22Rv1 (cell line): ENCODE measurements at regions not wholly inside any gene's neighbourhood (a gene's known extent, or its start where the extent isn't known, plus 50 kb on each side); places are given as distances from the start of the nearest gene placed in this dataset.

Source experiments
- ZFX ChIP-seq: fragments of 450-650 bp; IDR thresholded peaks from 2 replicates; pipeline ENCODE4 v1.6.1; 2017; ENCODE audit warnings: antibody characterized with exemption, borderline replicate concordance
- TF ChIP-seq, protein P1 (sequence below): fragments of 450-650 bp; IDR thresholded peaks from 2 replicates; pipeline ENCODE4 v1.5.1; 2017; ENCODE audit warnings: mild to moderate bottlenecking

DNA sequence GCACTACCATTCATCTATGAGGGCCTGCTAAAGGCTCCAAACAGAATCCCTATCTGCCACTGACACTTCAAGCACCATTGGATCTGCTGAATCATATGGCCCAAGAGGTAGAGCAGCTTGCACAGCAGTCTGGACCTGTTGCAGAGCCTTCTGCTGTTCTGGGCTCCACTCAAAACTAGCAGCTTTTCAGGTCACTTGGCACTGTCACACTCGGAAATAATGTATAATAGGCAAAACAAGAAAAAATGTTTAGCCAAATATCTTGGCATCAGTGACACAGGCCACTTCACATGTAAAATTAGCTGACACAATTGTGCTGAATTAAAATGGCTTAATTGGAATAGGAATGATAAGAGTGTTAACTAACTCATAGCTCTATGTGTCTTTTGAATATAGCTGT is 1182.9 kb upstream of the LRRTM3 start:
- TF ChIP-seq, protein P1, sequence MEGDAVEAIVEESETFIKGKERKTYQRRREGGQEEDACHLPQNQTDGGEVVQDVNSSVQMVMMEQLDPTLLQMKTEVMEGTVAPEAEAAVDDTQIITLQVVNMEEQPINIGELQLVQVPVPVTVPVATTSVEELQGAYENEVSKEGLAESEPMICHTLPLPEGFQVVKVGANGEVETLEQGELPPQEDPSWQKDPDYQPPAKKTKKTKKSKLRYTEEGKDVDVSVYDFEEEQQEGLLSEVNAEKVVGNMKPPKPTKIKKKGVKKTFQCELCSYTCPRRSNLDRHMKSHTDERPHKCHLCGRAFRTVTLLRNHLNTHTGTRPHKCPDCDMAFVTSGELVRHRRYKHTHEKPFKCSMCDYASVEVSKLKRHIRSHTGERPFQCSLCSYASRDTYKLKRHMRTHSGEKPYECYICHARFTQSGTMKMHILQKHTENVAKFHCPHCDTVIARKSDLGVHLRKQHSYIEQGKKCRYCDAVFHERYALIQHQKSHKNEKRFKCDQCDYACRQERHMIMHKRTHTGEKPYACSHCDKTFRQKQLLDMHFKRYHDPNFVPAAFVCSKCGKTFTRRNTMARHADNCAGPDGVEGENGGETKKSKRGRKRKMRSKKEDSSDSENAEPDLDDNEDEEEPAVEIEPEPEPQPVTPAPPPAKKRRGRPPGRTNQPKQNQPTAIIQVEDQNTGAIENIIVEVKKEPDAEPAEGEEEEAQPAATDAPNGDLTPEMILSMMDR: no peak
- TF ChIP-seq ZFX: no peak
